Ovary (tissue), 7 donors: ENCODE measurements at regions not wholly inside any gene's neighbourhood (a gene's known extent, or its start where the extent isn't known, plus 50 kb on each side); places are given as distances from the start of the nearest gene placed in this dataset.

ENCODE experiments used
- DNase-seq, 5 donors: peaks; one replicate each; pipeline ENCODE4 v3.0.0-alpha.2; 2019 to 2020
- H3K27ac ChIP-seq, 2 donors: fragments of 200-600 bp; one replicate each; pipeline versions ENCODE4 v1.5.1 to v1.8.0; 2019 to 2022
- H3K27me3 ChIP-seq: fragments of 200-600 bp; one replicate; pipeline ENCODE4 v1.8.0; 2022
- H3K36me3 ChIP-seq: fragments of 200-600 bp; sonication (generic); one replicate; pipeline ENCODE4 v1.5.1; 2019
- H3K4me1 ChIP-seq: one replicate; pipeline ENCODE4 v1.8.1; 2013; ENCODE audit warnings: mild to moderate bottlenecking, moderate library complexity; ENCODE audit not compliant: insufficient read depth
- H3K4me3 ChIP-seq: fragments of 200-600 bp; sonication (generic); one replicate; pipeline ENCODE4 v1.5.1; 2017
- H3K9me3 ChIP-seq, 2 donors: fragments of 200-600 bp in 1 of 2; sonication (generic) in 1 of 2; one replicate each; pipeline versions ENCODE4 v1.5.1 to v1.8.1; 2013 to 2019; ENCODE audit warnings: mild to moderate bottlenecking in 1 of 2, moderate library complexity in 1 of 2
- CTCF ChIP-seq, 3 donors: fragments of 450-650 bp in 2 of 3; fragments of 200-600 bp in 1 of 3; IDR thresholded peaks; one replicate each; pipeline versions ENCODE4 v1.5.1 to v1.8.0; 2016 to 2022; ENCODE audit warnings: antibody characterized with exemption in 3 of 3, mild to moderate bottlenecking in 1 of 3
- EP300 ChIP-seq: sonication (generic); formaldehyde crosslinking; IDR thresholded peaks from one replicate; pipeline ENCODE4 v1.6.1; 2017; ENCODE audit warnings: antibody characterized with exemption
- POLR2A ChIP-seq: fragments of 450-650 bp; IDR thresholded peaks from one replicate; pipeline ENCODE4 v1.6.1; 2017; ENCODE audit warnings: antibody characterized with exemption, mild to moderate bottlenecking, moderate library complexity
- WGBS, 3 donors: extraction: QIAGEN DNeasy Blood & Tissue Kit in 1 of 3; methylation state at CpG; one replicate each; pipeline versions ENCODE4 v1.1.5 to v1.1.7; 2013 to 2017; 5-methylcytosine and 5-hydroxymethylcytosine counted together
- intact Hi-C, 4 donors: fragments of 100-400 bp; cut with DNase I; formaldehyde crosslinking; loops; one replicate each; pipeline versions ENCODE4 v1.11.0 to v1.15.1; 2022 to 2023
- donor health status: DM: no; HTN: no; CAD: no; lungs with moderate emphysema.
- donor health status: DM: no; HTN: no; CAD: no.
- donor health status: Bipolar disorder and iron deficiency.
- donor health status: DM: no; HTN: no; CAD: no.
- donor health status: DM: yes; HTN: yes; CAD: no.

DNA sequence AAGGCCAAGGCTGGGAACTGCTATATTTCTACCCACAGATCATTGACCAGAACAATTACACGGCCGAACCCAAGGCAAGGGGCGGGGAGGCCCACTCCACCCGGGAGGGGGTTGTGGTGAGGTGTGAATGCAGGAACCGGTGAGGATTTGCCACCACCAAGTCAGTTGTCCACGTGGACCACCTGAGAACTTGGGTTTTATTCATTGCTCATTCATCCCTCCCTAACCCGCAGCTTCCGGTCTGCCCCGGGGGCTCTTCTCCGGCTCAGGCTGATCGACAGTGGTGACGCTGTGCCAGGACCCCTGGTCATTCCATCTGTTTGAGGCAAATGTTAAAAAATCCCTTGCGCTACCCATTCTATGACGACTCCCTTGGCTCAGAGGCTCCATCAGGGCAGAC lies 127.7 kb upstream of the RTL1 start:
- TF ChIP-seq EP300 (no peak), POLR2A (no peak), CTCF (IDR thresholded peaks at IDR 0.05) (no peak)

GRCh38 chr14:101031721-101032120 lies 128.2 kb upstream of the RTL1 start:
- H3K4me3 ChIP-seq, result no peak overlapping the region
- H3K9me3 ChIP-seq, result no peaks in the 10 kb centered on the region
- no peak overlapping the region for H3K27ac ChIP-seq
- intact Hi-C loops, result no loop called here
- no peaks in the 10 kb centered on the region for H3K4me1 ChIP-seq
- TF ChIP-seq POLR2A (no peak), EP300 (no peak), CTCF (IDR thresholded peaks at IDR 0.05) (no peak)
- WGBS, 3 donors, result 88 to 92% (median 91%) methylated on average over 17 of the region's 17 CpGs
- DNase-seq, result peak in 2 of 5 donors; percentile 5 to 23
- no peaks in the 10 kb centered on the region for H3K27me3 ChIP-seq
- H3K36me3 ChIP-seq, result no peaks in the 10 kb centered on the region

More for the DNA sequence above, 127.7 kb upstream of the RTL1 start:
- Histone ChIP-seq H3K4me1 (no peaks in the 10 kb centered on the region), H3K4me3 (no peak overlapping the region), H3K36me3 (no peaks in the 10 kb centered on the region), H3K9me3 (no peaks in the 10 kb centered on the region), H3K27me3 (no peaks in the 10 kb centered on the region), H3K27ac (no peak overlapping the region)
- 89 to 93% (median 90%) methylated on average over 14 of the region's 14 CpGs for WGBS, 3 donors
- peak in 2 of 5 donors; percentile 4 to 14 for DNase-seq
- intact Hi-C loops, result no loop called here

- Histone ChIP-seq H3K36me3 (no peaks in the 10 kb centered on the region), H3K27me3 (no peaks in the 10 kb centered on the region), H3K4me1 (no peaks in the 10 kb centered on the region), H3K27ac (no peak overlapping the region), H3K4me3 (no peak overlapping the region), H3K9me3 (no peaks in the 10 kb centered on the region)
- intact Hi-C loops, result no loop called here
- no peak for TF ChIP-seq POLR2A
- TF ChIP-seq CTCF (IDR thresholded peaks at IDR 0.05), result no peak
- no peak for TF ChIP-seq EP300
- peak in 1 of 5 donors; percentile 4 for DNase-seq
- 74 to 83% (median 80%) methylated on average over 6 of the region's 6 CpGs for WGBS, 3 donors
Measured at GRCh38 chr14:101032433-101032832, 128.9 kb upstream of the RTL1 start.

- no peaks in the 10 kb centered on the region for H3K4me1 ChIP-seq
- no peak overlapping the region for H3K4me3 ChIP-seq
- no peak overlapping the region for H3K27ac ChIP-seq
- no peaks in the 10 kb centered on the region for H3K36me3 ChIP-seq
- H3K27me3 ChIP-seq, result no peaks in the 10 kb centered on the region
- TF ChIP-seq CTCF (IDR thresholded peaks at IDR 0.05), result no peak
- TF ChIP-seq POLR2A, result no peak
- no peak for TF ChIP-seq EP300
- 88 to 90% (median 89%) methylated on average over 7 of the region's 7 CpGs for WGBS, 3 donors
- intact Hi-C loops, result no loop called here
- no peaks in the 10 kb centered on the region for H3K9me3 ChIP-seq
- peak in 2 of 5 donors; percentile 2 to 19 for DNase-seq
Measured at GRCh38 chr14:101033006-101033405, 129.5 kb upstream of the RTL1 start.
